HL-60 (cell line): ENCODE measurements at regions not wholly inside any gene's neighbourhood (a gene's known extent, or its start where the extent isn't known, plus 50 kb on each side); places are given as distances from the start of the nearest gene placed in this dataset.

ENCODE experiments used
- DNase-seq, 2 experiments: peaks; one replicate each; pipeline ENCODE4 v3.0.0-alpha.2; 2010 to 2020; ENCODE audit warnings: low read depth in 1 of 2, low spot score in 1 of 2
- H3K27ac ChIP-seq: fragments of 250-450 bp; sonication (Bioruptor Pico); replicated peaks from 2 replicates; pipeline ENCODE4 v1.5.1; 2020; ENCODE audit warnings: mild to moderate bottlenecking, moderate library complexity
- H3K27me3 ChIP-seq: fragments of 250-450 bp; sonication (Bioruptor Pico); 2 replicates; pipeline ENCODE4 v1.5.1; 2021; ENCODE audit warnings: mild to moderate bottlenecking, moderate library complexity; ENCODE audit not compliant: insufficient read depth, poor library complexity, severe bottlenecking
- H3K4me3 ChIP-seq: replicated peaks from 2 replicates; pipeline ENCODE4 v1.5.1; 2011; ENCODE audit warnings: mild to moderate bottlenecking, control low read depth, low read length; ENCODE audit not compliant: insufficient read depth
- CTCF ChIP-seq: IDR thresholded peaks from one replicate; pipeline ENCODE4 v1.5.1; 2011; ENCODE audit warnings: low read length, control low read depth, inconsistent platforms; ENCODE audit not compliant: insufficient read depth
- GABPA ChIP-seq: IDR thresholded peaks from 2 replicates; pipeline ENCODE4 v1.6.1; 2012; ENCODE audit warnings: low read depth
- POLR2AphosphoS5 ChIP-seq: IDR thresholded peaks from 2 replicates; pipeline ENCODE4 v1.6.1; 2012; ENCODE audit warnings: low read depth
- REST ChIP-seq: IDR thresholded peaks from 2 replicates; pipeline ENCODE4 v1.6.1; 2012; ENCODE audit warnings: low read depth; ENCODE audit not compliant: insufficient replicate concordance
- SPI1 ChIP-seq: IDR thresholded peaks from 2 replicates; pipeline ENCODE4 v1.6.1; 2012; ENCODE audit warnings: low read depth, mild to moderate bottlenecking, borderline replicate concordance

GRCh38 chr4:13126976-13127910, 356.9 kb downstream of the RAB28 start:
- H3K27me3 ChIP-seq = no peaks in the 10 kb centered on the region
- H3K4me3 ChIP-seq = no peak overlapping the region
- TF ChIP-seq GABPA = no peak
- no peak for DNase-seq
- no peak overlapping the region for H3K27ac ChIP-seq

- H3K27ac ChIP-seq = no peak overlapping the region
- TF ChIP-seq SPI1 (no peak), CTCF (no peak), REST (no peak), GABPA (no peak), POLR2AphosphoS5 (no peak)
- no peak for DNase-seq
- no peak overlapping the region for H3K4me3 ChIP-seq
- H3K27me3 ChIP-seq = no peaks in the 10 kb centered on the region
Measured at GRCh38 chr4:13118633-13119032, 365.5 kb downstream of the RAB28 start.

GRCh38 chr4:13117185-13117584, 367.0 kb downstream of the RAB28 start:
- no peak for DNase-seq
- Histone ChIP-seq H3K27me3 (no peaks in the 10 kb centered on the region), H3K4me3 (no peak overlapping the region), H3K27ac (no peak overlapping the region)
- TF ChIP-seq POLR2AphosphoS5 (no peak), SPI1 (no peak), GABPA (no peak), REST (no peak), CTCF (no peak)

GRCh38 chr4:13112030-13112429, 372.1 kb downstream of the RAB28 start:
- Histone ChIP-seq H3K4me3 (no peak overlapping the region), H3K27ac (no peak overlapping the region), H3K27me3 (no peaks in the 10 kb centered on the region)
- TF ChIP-seq POLR2AphosphoS5 (no peak), SPI1 (no peak), CTCF (no peak), GABPA (no peak), REST (no peak)
- DNase-seq = no peak
